Fibroblast of peridontal ligament (primary cell): ENCODE measurements at regions not wholly inside any gene's neighbourhood (a gene's known extent, or its start where the extent isn't known, plus 50 kb on each side); places are given as distances from the start of the nearest gene placed in this dataset.

ENCODE experiments used
- DNase-seq: peaks from one replicate; pipeline ENCODE4 v3.0.0-alpha.2; 2010; ENCODE audit errors: extremely low read depth

DNA sequence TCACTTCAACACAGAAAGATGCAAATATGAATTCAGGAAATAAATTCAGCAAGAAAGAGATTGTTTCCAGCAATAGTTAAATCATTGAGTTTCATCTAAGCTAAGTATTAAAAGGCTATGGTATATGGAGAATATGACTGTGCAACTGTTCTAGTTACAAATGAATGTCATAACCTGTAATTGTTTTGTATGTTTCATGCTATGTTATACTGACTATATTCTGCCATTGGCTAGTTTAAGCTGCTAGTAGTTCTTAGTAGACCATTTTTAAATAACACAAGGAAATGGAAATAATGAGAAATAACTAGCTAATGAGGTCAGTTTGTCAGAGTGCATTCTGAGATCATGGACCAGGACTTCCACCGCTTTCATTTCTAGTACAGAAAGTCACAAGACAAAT is 1154.9 kb upstream of the TMEFF2 start:
- no peak for DNase-seq

- no peak for DNase-seq
These were observed 1153.3 kb upstream of the TMEFF2 start for GRCh38 chr2:193348055-193348454.

GRCh38 chr2:193336781-193337180 is 1142.0 kb upstream of the TMEFF2 start:
- DNase-seq: no peak

DNA sequence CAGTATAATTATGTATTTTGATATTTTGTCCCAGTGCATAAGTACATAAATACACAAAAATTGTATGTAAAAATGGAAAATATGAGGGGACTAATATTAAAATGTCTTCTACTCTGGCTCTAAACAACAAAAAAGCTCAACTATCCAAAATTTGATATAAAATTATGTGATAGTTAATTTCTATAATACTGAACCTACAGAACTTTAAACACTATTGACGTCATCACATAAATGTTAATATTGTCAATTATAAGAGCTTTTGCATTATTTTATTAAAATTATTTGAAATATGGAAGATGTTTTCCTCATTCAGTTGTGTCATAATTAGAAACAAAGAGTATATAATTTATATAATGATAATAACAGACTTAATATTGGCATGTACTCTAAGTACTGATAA is 1139.7 kb upstream of the TMEFF2 start:
- no peak for DNase-seq

DNA sequence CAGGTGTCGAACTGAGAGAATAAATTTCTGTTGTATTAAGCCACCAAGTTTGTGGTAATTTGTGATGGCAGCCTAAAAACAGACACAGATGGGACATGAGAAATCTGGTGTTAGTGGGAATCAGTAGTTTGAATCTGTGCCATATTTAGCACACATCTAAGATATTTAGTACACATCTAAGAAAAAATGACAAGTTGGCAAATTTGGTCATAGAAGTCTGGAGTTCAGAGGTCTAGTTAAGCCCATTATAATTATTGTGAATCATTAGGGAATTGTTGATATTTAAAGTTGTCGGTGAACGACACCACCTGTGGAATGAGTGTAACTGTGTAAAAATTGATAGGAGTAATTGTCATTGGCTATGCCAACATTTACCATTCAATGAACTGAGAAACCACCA is 1138.8 kb upstream of the TMEFF2 start:
- DNase-seq: no peak

GRCh38 chr2:193332941-193333340 is 1138.2 kb upstream of the TMEFF2 start:
- peak; percentile 56 for DNase-seq

DNA sequence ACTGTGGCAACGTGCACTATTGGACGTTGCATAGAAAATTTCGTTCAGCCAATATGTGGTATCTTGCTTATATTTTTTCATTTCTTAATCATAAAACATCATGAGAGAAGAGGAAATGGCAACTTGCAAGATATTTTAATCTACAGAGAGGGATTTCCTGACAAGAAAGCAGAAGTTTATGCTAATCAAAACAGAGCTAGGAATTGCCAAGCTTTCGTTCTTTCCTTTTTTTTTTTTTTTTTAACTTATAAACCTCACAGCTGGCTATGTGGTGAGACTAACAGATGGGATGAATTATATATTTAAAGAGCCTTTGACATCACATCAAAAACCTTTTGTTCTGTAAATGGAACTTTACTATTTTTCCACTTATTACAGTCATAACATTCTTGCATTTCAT is 1136.9 kb upstream of the TMEFF2 start:
- DNase-seq: peak; percentile 84

DNA sequence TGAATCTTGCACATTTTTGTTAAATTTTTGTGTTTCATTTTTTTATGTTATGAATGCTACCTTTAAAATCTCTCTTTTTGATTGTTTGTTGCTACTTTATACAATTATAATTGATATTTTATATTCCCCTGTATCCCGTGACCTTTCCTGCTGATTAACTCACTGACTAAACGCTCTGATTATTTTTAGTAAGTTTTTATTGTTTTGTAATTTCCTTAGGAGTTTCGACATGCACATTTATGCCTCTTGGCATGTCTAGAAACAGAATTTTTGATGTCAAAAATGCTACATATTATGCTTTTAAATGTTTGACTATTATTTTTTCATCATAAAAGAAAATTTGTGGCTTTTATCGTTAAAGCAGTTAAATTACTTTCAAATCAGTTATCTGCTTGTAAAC is 1131.6 kb upstream of the TMEFF2 start:
- no peak for DNase-seq

GRCh38 chr2:193315428-193316091 is 1120.8 kb upstream of the TMEFF2 start:
- DNase-seq: no peak

DNA sequence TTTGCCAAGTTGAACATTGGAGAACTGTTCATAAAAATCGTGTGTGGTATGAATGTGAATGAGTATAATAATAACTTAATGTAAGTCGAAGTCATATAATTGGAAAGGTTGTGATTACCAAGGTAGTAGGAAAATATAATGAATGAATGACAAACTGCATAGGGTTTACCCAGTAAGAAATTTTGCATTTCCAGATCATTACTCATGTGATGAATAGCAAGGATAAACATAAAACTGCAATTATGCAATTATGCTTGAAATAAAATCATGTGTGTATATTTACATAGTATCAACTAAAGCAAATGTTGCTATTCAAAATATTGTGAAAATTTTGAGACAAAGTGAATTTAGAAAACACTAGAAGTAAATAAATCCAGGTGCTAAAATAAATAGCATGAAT is 1108.7 kb upstream of the TMEFF2 start:
- DNase-seq: no peak

GRCh38 chr2:193294371-193294770 is 1099.6 kb upstream of the TMEFF2 start:
- DNase-seq: no peak

DNA sequence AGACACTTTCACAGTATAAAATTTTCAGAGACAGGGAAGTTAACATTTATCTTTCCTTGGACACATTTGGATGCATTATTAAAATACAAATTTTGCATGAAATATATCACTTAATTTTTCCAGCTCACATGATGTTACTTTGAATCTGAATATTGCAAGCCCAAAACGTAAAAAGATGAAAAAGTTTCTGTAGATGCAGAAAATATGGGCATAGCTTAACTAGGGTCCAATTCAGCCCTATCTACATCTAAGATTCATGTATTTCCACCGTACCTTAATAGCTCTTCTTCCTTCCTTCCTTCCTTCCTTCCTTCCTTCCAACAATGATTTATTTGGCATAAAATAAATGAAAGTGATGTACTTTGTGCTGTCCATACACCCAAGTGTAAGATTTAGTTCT is 1084.6 kb upstream of the TMEFF2 start:
- DNase-seq: no peak

DNA sequence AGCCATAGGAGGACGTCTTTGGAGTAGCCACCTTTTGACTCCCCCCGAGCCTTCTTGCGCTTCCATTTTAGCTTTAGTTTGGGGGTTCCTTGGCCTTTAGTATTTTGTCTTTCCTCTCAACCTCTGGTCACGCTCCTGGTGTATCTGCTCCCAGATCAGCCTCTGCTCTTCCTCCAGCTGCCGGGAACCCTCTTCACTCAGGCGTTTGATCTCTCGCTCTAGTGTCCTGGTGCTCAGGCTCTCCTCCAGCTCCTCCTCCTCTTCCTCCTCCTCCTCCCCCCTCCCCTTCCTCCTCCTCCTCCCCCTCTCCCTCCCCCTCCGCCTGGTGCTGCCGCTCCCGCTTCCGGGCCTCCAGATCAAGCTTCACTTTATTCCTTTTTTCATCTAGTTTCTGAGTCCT is 1082.3 kb upstream of the TMEFF2 start:
- DNase-seq: no peak

DNA sequence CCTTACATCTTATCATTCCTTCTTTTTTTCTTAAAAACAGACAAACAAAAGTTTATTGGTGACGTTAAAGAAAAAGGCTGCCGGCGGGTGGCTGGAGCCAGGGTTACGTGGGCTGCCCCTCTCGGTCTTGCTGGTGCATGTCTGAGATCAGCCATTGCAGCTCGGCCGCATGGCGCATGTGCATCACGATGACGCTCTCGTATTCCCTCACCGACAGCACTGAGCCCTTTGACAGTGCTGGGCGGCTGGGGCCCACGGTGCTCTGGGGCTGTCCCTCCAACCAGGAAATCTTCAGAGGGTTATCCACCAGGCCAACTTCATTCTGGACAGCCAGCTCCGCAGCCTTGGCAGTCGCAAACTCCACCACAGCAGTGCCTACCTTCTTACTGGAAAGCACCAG is 1081.8 kb upstream of the TMEFF2 start:
- DNase-seq: no peak

DNA sequence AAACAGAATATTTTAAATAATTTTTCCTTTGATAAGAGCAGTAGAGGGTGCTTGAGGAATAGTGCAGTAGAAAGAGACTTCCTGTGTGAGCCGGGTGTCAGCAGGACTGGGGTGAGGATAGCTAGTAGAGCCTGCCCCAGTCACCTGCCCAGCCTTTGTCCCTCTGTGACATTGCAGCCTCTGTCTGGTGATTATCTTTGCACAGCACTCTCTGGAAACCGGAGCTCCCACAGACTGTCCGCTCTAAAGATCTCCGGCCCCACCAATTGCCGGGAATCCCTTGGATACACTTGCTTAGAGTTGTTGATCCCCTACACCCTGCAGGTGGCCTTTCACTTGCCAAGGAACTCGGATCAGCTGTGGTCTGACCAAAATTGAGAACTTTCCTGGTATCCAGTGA is 1081.3 kb upstream of the TMEFF2 start:
- DNase-seq: no peak

DNA sequence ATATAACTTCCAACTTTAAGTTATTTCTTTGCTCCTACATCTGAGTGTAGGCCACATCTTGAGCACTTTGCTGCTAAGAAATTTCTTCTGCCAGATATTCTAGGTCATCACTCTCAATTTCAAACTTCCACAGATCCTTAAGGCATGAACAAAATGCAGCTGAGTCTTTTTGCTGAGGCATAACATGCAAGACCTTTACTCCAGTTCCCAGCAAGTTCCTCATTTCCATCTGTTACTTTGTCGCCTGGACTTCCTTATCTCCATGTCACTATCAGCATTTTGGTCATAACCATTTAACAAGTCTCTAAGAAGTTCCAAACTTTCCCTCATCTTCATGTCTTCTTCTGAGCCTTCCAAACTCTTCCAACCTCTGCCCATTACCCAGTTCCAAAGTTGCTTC is 1077.3 kb upstream of the TMEFF2 start:
- no peak for DNase-seq

- DNase-seq: no peak
These were observed 1076.1 kb upstream of the TMEFF2 start for GRCh38 chr2:193270816-193271215.

GRCh38 chr2:193267496-193268002 is 1072.8 kb upstream of the TMEFF2 start:
- DNase-seq: no peak

DNA sequence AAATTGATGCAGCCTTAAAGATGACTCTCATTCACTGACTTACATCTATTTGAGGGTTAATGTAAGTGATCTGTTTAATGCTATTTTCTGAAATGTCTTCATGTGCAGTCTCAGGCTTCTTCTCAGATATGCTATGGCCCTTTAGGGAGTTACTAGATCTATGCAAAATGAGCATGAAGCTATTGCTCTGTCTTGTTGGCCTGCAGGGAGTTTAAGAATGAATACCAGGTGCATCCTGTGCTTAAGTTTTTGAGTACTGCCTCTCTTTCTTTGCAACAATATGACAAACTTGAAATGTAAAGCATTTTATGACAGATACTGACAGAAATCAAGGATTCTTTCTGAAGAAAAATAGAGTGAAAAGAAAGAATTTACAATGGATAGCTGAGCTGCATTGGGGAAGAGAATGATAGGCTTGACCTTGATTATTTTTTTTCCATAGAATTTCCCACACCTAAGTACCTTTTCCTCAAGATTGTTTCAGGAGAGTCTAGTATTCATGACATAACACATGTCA is 1058.3 kb upstream of the TMEFF2 start:
- DNase-seq: no peak

- DNase-seq: no peak
These were observed 1057.2 kb upstream of the TMEFF2 start for GRCh38 chr2:193251909-193252308.

DNA sequence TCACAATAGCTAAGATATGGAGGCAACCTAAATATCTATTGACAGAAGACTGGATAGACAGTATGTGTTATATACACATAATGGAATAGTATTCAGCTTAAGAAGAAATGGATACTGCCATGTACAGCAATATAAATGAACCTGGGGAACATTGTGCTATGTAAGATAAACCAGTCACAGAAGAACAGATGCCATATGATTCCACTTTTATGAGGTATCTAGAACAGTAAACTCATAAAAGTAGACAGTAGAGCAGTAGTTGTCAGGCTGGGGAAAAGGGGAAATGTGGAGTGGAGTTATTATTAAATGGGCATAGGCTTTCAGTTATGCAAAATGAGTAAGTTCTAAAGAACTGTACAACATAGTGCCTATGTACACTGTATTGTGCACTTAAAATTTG is 1055.7 kb upstream of the TMEFF2 start:
- DNase-seq: no peak

GRCh38 chr2:193240752-193241151 is 1046.0 kb upstream of the TMEFF2 start:
- DNase-seq: no peak

GRCh38 chr2:193231634-193232033 is 1036.9 kb upstream of the TMEFF2 start:
- DNase-seq: no peak

DNA sequence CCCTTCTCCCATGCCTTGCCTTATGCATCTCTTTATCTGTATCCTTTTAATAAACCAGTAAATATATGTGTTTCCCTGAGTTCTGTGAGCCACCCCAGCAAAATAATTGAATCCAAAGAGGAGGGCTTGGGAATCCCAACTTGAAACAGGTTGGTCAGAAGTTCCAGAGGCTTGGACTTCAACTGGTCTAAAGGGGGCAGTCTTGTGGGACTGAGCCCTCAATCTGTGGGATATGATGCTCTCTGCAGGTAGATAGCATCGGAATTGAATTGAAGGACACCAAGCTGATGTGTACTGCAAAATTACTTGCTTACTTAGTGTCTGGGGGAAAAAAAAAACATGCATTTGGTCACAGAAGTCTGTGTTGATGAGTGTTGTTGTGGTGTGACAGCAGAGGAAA is 1033.5 kb upstream of the TMEFF2 start:
- DNase-seq: no peak
